HFFc6 (cell line): ENCODE measurements at regions not wholly inside any gene's neighbourhood (a gene's known extent, or its start where the extent isn't known, plus 50 kb on each side); places are given as distances from the start of the nearest gene placed in this dataset.

Source experiments
- DNase-seq: peaks from one replicate; pipeline ENCODE4 v3.0.0-alpha.2; 2018
- H3K27ac Mint-ChIP-seq: 2 replicates; pipeline ENCODE4 v1.8.0; 2020; ENCODE audit warnings: mild to moderate bottlenecking, mixed read lengths
- H3K27me3 Mint-ChIP-seq: 2 replicates; pipeline ENCODE4 v1.8.0; 2021; ENCODE audit warnings: mild to moderate bottlenecking, moderate library complexity, mixed read lengths; ENCODE audit not compliant: insufficient read depth
- H3K36me3 Mint-ChIP-seq: 2 replicates; pipeline ENCODE4 v1.8.0; 2021; ENCODE audit warnings: low read depth, mixed read lengths
- H3K4me1 Mint-ChIP-seq: 2 replicates; pipeline ENCODE4 v1.8.0; 2020; ENCODE audit warnings: low read depth, mixed read lengths
- H3K4me3 Mint-ChIP-seq: 2 replicates; pipeline ENCODE4 v1.8.0; 2020; ENCODE audit warnings: mild to moderate bottlenecking, moderate library complexity, mixed read lengths
- H3K9me3 Mint-ChIP-seq: 2 replicates; pipeline ENCODE4 v1.8.0; 2020; ENCODE audit warnings: mild to moderate bottlenecking, mixed read lengths
- TF ChIP-seq, protein P1 (sequence below): fragments of 200-600 bp; sonication (generic); IDR thresholded peaks from 2 replicates; pipeline ENCODE4 v1.5.0; 2021; ENCODE audit warnings: antibody characterized with exemption, mild to moderate bottlenecking

DNA sequence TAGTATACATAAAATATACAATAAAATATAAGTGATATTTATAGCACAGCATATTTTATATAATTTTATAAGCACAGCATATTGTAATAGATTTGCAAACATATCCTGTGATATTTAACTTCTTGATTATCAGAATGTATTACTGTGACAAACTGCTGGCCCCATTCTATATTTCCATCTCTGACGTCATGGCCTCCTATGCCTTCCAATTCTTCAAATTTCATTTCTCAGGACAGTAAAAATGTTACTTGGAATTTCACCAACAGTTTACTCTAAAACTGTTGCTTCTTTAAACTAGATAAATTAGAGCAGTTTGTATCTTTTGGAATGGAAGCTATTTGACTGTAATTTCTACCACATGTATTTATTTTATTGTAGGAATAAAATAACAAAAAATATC lies 102.5 kb upstream of the SLC25A13 start:
- H3K4me3 Mint-ChIP-seq, result no peak overlapping the region

DNA sequence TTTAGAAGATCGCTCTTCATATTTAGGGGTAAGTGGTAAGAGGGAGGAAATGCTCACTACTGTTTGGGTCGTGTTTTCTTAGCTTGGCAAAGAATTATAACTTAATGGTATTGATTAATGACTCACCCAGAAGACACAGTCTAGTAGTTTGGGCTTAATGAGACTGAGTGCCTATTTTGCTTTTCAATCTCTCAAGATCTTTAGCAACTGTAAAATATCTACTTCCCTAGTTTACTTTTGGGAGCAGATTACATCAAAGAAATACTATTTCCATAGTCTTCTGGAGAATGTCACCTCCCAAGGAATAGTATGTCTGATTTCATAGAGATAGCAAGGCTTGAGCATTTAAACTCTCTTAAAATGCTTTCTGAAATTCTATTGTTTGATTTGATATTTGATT lies 100.5 kb upstream of the SLC25A13 start:
- H3K27ac Mint-ChIP-seq, result no peak overlapping the region

More for the DNA sequence above, 102.5 kb upstream of the SLC25A13 start:
- Mint-ChIP-seq H3K4me1 (no peaks in the 10 kb centered on the region), H3K9me3 (peaks cover 4% of the 10 kb centered on the region; the same call in 1 of the 2 replicates), H3K27me3 (no peaks in the 10 kb centered on the region; the same call in 1 of the 2 replicates), H3K27ac (no peak overlapping the region), H3K36me3 (no peaks in the 10 kb centered on the region)
- no peak for DNase-seq
- TF ChIP-seq, protein P1, sequence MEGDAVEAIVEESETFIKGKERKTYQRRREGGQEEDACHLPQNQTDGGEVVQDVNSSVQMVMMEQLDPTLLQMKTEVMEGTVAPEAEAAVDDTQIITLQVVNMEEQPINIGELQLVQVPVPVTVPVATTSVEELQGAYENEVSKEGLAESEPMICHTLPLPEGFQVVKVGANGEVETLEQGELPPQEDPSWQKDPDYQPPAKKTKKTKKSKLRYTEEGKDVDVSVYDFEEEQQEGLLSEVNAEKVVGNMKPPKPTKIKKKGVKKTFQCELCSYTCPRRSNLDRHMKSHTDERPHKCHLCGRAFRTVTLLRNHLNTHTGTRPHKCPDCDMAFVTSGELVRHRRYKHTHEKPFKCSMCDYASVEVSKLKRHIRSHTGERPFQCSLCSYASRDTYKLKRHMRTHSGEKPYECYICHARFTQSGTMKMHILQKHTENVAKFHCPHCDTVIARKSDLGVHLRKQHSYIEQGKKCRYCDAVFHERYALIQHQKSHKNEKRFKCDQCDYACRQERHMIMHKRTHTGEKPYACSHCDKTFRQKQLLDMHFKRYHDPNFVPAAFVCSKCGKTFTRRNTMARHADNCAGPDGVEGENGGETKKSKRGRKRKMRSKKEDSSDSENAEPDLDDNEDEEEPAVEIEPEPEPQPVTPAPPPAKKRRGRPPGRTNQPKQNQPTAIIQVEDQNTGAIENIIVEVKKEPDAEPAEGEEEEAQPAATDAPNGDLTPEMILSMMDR, result no peak

DNA sequence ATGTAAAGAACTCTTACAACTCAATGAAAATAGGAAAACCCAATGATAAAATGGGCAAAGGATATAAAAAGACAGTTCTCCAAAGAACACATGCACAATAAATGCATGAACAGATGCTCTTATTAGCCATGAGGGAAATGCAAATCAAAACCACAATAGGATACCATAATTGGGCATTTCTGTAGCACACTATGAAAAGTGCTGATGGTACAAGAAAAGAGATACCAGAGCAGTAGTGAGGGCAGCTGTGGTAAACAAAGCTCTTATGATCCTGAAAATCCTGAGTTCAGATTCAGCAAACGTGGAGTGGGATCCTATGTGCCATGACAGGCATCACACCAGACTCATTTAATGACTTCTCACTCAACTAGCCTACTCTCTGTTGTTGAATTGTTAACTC lies 96.7 kb upstream of the SLC25A13 start:
- DNase-seq, result no peak
- Mint-ChIP-seq H3K27me3 (no peaks in the 10 kb centered on the region; the same call in 1 of the 2 replicates), H3K36me3 (no peaks in the 10 kb centered on the region), H3K27ac (no peak overlapping the region), H3K4me3 (no peak overlapping the region), H3K9me3 (no peaks in the 10 kb centered on the region), H3K4me1 (no peaks in the 10 kb centered on the region)
- TF ChIP-seq, protein P1, result no peak

More for the DNA sequence above, 100.5 kb upstream of the SLC25A13 start:
- TF ChIP-seq, protein P1, result no peak
- Mint-ChIP-seq H3K27me3 (no peaks in the 10 kb centered on the region; the same call in 1 of the 2 replicates), H3K4me3 (no peak overlapping the region), H3K4me1 (no peaks in the 10 kb centered on the region), H3K9me3 (peaks cover 4% of the 10 kb centered on the region; the same call in 1 of the 2 replicates), H3K36me3 (no peaks in the 10 kb centered on the region)
- DNase-seq, result no peak

DNA sequence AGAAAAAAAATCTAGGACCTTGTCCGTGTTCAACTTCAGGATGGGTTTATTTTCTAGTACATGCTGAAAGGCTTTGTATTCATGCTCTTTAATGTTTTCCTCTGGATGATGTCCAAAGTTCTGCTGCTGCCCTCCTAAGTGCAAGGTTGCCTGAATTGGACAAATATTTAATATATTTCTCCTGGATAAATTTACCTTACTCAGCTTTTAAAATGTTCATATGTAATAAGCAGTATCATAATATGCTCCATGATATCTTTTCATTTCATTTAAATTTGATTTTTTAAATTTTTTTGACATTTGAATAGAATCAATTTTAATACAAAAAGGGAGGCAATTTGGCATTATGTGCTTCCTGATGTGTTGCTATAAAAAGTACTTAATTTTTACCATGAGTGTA lies 95.9 kb upstream of the SLC25A13 start:
- Mint-ChIP-seq H3K27me3 (no peaks in the 10 kb centered on the region; the same call in 1 of the 2 replicates), H3K36me3 (no peaks in the 10 kb centered on the region), H3K9me3 (no peaks in the 10 kb centered on the region), H3K4me3 (no peak overlapping the region), H3K27ac (no peak overlapping the region), H3K4me1 (no peaks in the 10 kb centered on the region)
- DNase-seq, result no peak
- TF ChIP-seq, protein P1, result no peak

DNA sequence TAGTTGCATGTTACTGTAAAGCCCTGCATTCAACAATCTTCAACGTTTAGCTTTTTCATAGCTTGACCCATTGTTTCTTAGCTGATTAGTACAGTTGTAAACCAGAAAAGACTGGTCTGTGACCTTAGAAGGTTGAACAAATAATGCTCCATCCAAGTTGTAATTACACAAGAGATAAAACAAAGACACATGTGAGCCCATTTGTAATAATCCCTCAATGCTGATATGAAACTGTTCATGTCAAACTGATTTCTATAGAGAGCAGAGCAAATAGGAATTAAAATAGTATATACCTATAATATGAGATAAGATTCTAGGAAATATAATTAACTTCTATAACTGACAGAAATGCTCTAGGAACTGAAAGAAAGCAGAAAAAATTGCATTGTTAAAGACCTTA lies 94.7 kb upstream of the SLC25A13 start:
- H3K4me3 Mint-ChIP-seq, result no peak overlapping the region
- H3K36me3 Mint-ChIP-seq, result no peaks in the 10 kb centered on the region
- H3K4me1 Mint-ChIP-seq, result no peaks in the 10 kb centered on the region
- no peak for DNase-seq
- H3K9me3 Mint-ChIP-seq, result no peaks in the 10 kb centered on the region
- no peaks in the 10 kb centered on the region; the same call in 1 of the 2 replicates for H3K27me3 Mint-ChIP-seq
- TF ChIP-seq, protein P1, result no peak
- no peak overlapping the region for H3K27ac Mint-ChIP-seq

DNA sequence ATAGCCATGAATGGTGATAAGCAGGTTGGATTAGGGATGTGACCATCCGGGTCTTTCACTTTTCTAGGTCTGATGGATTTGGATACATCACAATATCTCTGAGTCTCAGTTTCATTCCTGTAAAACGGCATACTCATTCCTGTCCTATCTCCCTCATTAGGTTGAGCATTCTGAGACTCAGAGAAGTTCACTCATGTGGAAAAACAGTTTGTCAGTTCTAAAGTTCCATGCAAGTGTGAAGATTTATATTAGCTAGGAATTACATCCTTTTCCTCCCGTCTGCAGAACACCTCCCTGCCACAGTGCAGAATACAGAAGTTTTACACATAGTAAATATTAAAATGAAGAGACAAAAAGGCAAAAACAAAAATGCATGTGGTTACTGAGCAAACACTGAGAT lies 94.2 kb upstream of the SLC25A13 start:
- no peaks in the 10 kb centered on the region; the same call in 1 of the 2 replicates for H3K27me3 Mint-ChIP-seq
- H3K4me1 Mint-ChIP-seq, result no peaks in the 10 kb centered on the region
- no peak overlapping the region for H3K27ac Mint-ChIP-seq
- H3K36me3 Mint-ChIP-seq, result no peaks in the 10 kb centered on the region
- TF ChIP-seq, protein P1, result no peak
- no peak for DNase-seq
- H3K9me3 Mint-ChIP-seq, result no peaks in the 10 kb centered on the region
- H3K4me3 Mint-ChIP-seq, result no peak overlapping the region
